ENCODE measurements at regions not wholly inside any gene's neighbourhood (a gene's known extent, or its start where the extent isn't known, plus 50 kb on each side); places are given as distances from the start of the nearest gene placed in this dataset.

Small RNAs in the stretch of these regions (small RNA-seq; reads per million reads assigned to genes)
- 0 reads per million in 3 experiments for gene RNY4P16 (ENCODE audit: insufficient read depth in 2 of 3, insufficient read length in 3 of 3, low read depth in 2 of 3, low replicate concordance in 1 of 3)
